ENCODE measurements at regions not wholly inside any gene's neighbourhood (a gene's known extent, or its start where the extent isn't known, plus 50 kb on each side); places are given as distances from the start of the nearest gene placed in this dataset.

DNA sequence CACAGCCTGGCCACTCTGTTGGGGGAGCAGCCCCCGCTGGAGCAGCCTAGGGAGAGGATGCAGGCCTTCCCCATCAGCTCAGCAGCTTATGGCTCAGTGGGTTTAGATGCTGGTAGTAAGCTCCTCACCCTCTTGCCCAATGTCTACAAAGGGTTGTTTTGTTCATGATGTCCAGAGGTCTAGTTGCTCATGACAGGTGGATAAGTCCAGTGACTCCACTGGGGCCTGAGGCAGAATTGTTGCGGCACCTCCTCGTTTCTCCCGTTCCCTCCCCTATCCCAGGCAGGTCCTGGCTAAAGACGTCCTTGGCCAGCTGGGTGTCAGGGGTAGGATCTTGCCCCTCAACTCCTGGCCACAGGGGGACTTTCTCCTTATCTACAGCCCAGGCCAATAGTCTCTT, 233.5 kb upstream of the B3GAT1 start:
- no peaks in the 10 kb centered on the region for H3K79me2 ChIP-seq (ENCODE audit: insufficient read depth, low read length)
- H4K20me1 ChIP-seq (ENCODE audit: control insufficient read depth, insufficient read depth, insufficient read length): no peaks in the 10 kb centered on the region
- H3K18ac ChIP-seq (ENCODE audit: insufficient read length, low read depth, low read length): no peak overlapping the region
- no peak overlapping the region for H3K4ac ChIP-seq (ENCODE audit: low read depth, low read length)
- Mint-ChIP-seq H3K4me1 (peaks cover 29 to 44% of the 10 kb centered on the region in 2 experiments), H3K4me3 (no peak overlapping the region), H3K9me3 (no peaks in the 10 kb centered on the region), H3K36me3 (ENCODE audit: insufficient read depth in 1 of 3, low read depth in 3 of 3) (no peaks in the 10 kb centered on the region), H3K27me3 (ENCODE audit: low read depth) (peaks cover 34% of the 10 kb centered on the region), H3K27ac (no peak overlapping the region)
- H2BK12ac ChIP-seq (ENCODE audit: insufficient read length, low read depth, low read length): no peak overlapping the region
- H2AK5ac ChIP-seq (ENCODE audit: insufficient read length, low read length): no peak overlapping the region
- no peaks in the 10 kb centered on the region for H3K79me1 ChIP-seq (ENCODE audit: insufficient read depth, low read depth, low read length, poor library complexity, severe bottlenecking)
- TF ChIP-seq, protein P1, sequence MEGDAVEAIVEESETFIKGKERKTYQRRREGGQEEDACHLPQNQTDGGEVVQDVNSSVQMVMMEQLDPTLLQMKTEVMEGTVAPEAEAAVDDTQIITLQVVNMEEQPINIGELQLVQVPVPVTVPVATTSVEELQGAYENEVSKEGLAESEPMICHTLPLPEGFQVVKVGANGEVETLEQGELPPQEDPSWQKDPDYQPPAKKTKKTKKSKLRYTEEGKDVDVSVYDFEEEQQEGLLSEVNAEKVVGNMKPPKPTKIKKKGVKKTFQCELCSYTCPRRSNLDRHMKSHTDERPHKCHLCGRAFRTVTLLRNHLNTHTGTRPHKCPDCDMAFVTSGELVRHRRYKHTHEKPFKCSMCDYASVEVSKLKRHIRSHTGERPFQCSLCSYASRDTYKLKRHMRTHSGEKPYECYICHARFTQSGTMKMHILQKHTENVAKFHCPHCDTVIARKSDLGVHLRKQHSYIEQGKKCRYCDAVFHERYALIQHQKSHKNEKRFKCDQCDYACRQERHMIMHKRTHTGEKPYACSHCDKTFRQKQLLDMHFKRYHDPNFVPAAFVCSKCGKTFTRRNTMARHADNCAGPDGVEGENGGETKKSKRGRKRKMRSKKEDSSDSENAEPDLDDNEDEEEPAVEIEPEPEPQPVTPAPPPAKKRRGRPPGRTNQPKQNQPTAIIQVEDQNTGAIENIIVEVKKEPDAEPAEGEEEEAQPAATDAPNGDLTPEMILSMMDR (conservative IDR thresholded peaks at IDR 0.05): no peak
- no peak overlapping the region for H2AFZ ChIP-seq (ENCODE audit: low read length)
- H3K27me3 ChIP-seq (ENCODE audit: insufficient read depth, low read length): no peaks in the 10 kb centered on the region
- H4K5ac ChIP-seq (ENCODE audit: insufficient read length, low read depth, low read length): no peak overlapping the region
- no peak overlapping the region for H3K14ac ChIP-seq (ENCODE audit: insufficient read depth, low read length)
- no peak for DNase-seq
- H3T11ph ChIP-seq (ENCODE audit: low read length): no peak overlapping the region
- H3K4me1 ChIP-seq (ENCODE audit: insufficient read depth, low read length): no peaks in the 10 kb centered on the region; the same call in 1 of the 2 replicates
- no peaks in the 10 kb centered on the region for H3K9me3 ChIP-seq (ENCODE audit: control insufficient read depth, low read depth, low read length)
- no peak overlapping the region for H2BK120ac ChIP-seq (ENCODE audit: low read depth, low read length, poor library complexity, severe bottlenecking)
- no CpG with 5 or more reads among the region's 5 CpGs for WGBS (ENCODE audit: extremely low coverage, insufficient read length, low lambda C conversion rate)
- H3K23ac ChIP-seq (ENCODE audit: insufficient read length, low read depth, low read length): no peak overlapping the region
- H4K91ac ChIP-seq (ENCODE audit: insufficient read length, low read depth, low read length): no peak overlapping the region
- no peak overlapping the region for H3K9ac ChIP-seq (ENCODE audit: extremely low read depth, insufficient read length, low read length)
- no peaks in the 10 kb centered on the region for H3K23me2 ChIP-seq (ENCODE audit: insufficient read length, low read depth, low read length, poor library complexity, severe bottlenecking)
- no peak overlapping the region for H2BK15ac ChIP-seq (ENCODE audit: low read depth, low read length)
- no peak overlapping the region for H2BK20ac ChIP-seq (ENCODE audit: low read depth, low read length, poor library complexity, severe bottlenecking)
- no peak overlapping the region for H3K4me2 ChIP-seq (ENCODE audit: insufficient read depth, insufficient read length, low read length)
- no peak overlapping the region for H3K56ac ChIP-seq (ENCODE audit: insufficient read length, low read depth, low read length)
- no peak overlapping the region for H3K27ac ChIP-seq (ENCODE audit: insufficient read length, low read depth, low read length)
- H4K8ac ChIP-seq (replicated peaks; ENCODE audit: insufficient read length, low read depth, low read length): no peak overlapping the region
- H2BK5ac ChIP-seq (ENCODE audit: insufficient read length, low read length): no peak overlapping the region
